Transverse colon (tissue), 3 donors: ENCODE measurements at regions not wholly inside any gene's neighbourhood (a gene's known extent, or its start where the extent isn't known, plus 50 kb on each side); places are given as distances from the start of the nearest gene placed in this dataset.
"Not testable (repeated sequence)": the region's sequence is repeated elsewhere in the genome, so short reads cannot be mapped to it uniquely, and the experiment has no call there.

Experiments used
- CTCF ChIP-seq, 5 experiments: fragments of 200-600 bp in 3 of 5; fragments of 450-650 bp in 2 of 5; sonication (generic) in 3 of 5; IDR thresholded peaks; 1 replicate in 2 of 5; 2 replicates in 3 of 5; pipeline ENCODE4 v1.5.1; 2016 to 2017; ENCODE audit warnings: antibody characterized with exemption in 5 of 5, inconsistent platforms in 3 of 5, mild to moderate bottlenecking in 2 of 5, moderate library complexity in 1 of 5
- POLR2A ChIP-seq: fragments of 450-650 bp; IDR thresholded peaks from one replicate; pipeline ENCODE4 v1.6.1; 2016; ENCODE audit warnings: antibody characterized with exemption, mild to moderate bottlenecking, moderate library complexity

GRCh38 chr2:126293962-126294361 is 362.0 kb upstream of the GYPC start:
- not testable (repeated sequence) for TF ChIP-seq POLR2A; CTCF (IDR thresholded peaks at IDR 0.05)
